Neural progenitor cell (in vitro differentiated cells): ENCODE measurements at regions not wholly inside any gene's neighbourhood (a gene's known extent, or its start where the extent isn't known, plus 50 kb on each side); places are given as distances from the start of the nearest gene placed in this dataset.

Experiments
- CTCF ChIP-seq: fragments of 200-600 bp; sonication (generic); IDR thresholded peaks from 2 replicates; pipeline ENCODE4 v1.5.1; 2017; ENCODE audit warnings: antibody characterized with exemption, mild to moderate bottlenecking
- EZH2 ChIP-seq: fragments of 200-600 bp; sonication (generic); IDR thresholded peaks from 2 replicates; pipeline ENCODE4 v1.6.1; 2017; ENCODE audit warnings: antibody characterized with exemption, mild to moderate bottlenecking, moderate library complexity

DNA sequence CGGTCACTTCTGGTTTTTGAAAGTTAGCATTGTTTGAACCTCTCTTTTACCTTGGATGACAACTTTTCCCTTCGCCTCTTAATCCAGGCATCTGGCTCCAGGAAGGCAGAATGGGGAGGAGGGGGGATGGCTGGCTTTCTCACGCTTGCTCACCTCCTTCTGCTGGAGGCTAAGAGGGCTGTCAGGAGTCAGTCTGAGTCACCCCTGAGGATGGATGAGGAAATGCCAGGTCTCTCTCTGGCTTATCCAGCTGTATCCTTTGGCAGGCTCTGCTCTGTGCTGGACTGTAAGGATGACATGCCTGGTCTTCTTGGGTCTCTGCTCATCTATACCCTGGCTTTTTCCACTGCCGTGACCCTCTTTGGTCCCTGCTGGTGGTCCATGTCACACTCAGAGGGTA, 142.9 kb upstream of the GYPC start:
- TF ChIP-seq CTCF = no peak
- TF ChIP-seq EZH2 = no peak
